Osteocyte (in vitro differentiated cells): ENCODE measurements at regions not wholly inside any gene's neighbourhood (a gene's known extent, or its start where the extent isn't known, plus 50 kb on each side); places are given as distances from the start of the nearest gene placed in this dataset.
A peak's percentile ranks its signal among the peaks of the same experiment; 100 is the strongest.

ENCODE experiments used
- DNase-seq: peaks from one replicate; pipeline ENCODE4 v3.0.0; 2021; ENCODE audit warnings: mixed read lengths; ENCODE audit not compliant: unreplicated experiment; ENCODE audit errors: extremely low spot score
- H3K27ac Mint-ChIP-seq: one replicate; pipeline ENCODE4 v1.8.0; 2021; ENCODE audit warnings: mild to moderate bottlenecking, mixed read lengths; ENCODE audit not compliant: unreplicated experiment
- H3K27me3 Mint-ChIP-seq: one replicate; pipeline ENCODE4 v1.8.0; 2021; ENCODE audit warnings: mixed read lengths; ENCODE audit not compliant: unreplicated experiment
- H3K36me3 Mint-ChIP-seq: one replicate; pipeline ENCODE4 v1.8.0; 2021; ENCODE audit warnings: mixed read lengths; ENCODE audit not compliant: unreplicated experiment
- H3K4me1 Mint-ChIP-seq: one replicate; pipeline ENCODE4 v1.8.0; 2021; ENCODE audit warnings: mixed read lengths; ENCODE audit not compliant: unreplicated experiment
- H3K4me3 Mint-ChIP-seq: one replicate; pipeline ENCODE4 v1.8.0; 2021; ENCODE audit warnings: mild to moderate bottlenecking, moderate library complexity, mixed read lengths; ENCODE audit not compliant: unreplicated experiment
- H3K9me3 Mint-ChIP-seq: one replicate; pipeline ENCODE4 v1.8.0; 2021; ENCODE audit warnings: mixed read lengths; ENCODE audit not compliant: unreplicated experiment
- TF ChIP-seq, protein P1 (sequence below): fragments of 200-600 bp; sonication (generic); IDR thresholded peaks from 2 replicates; pipeline ENCODE4 v1.5.0; 2021; ENCODE audit warnings: antibody characterized with exemption, mild to moderate bottlenecking, moderate library complexity

DNA sequence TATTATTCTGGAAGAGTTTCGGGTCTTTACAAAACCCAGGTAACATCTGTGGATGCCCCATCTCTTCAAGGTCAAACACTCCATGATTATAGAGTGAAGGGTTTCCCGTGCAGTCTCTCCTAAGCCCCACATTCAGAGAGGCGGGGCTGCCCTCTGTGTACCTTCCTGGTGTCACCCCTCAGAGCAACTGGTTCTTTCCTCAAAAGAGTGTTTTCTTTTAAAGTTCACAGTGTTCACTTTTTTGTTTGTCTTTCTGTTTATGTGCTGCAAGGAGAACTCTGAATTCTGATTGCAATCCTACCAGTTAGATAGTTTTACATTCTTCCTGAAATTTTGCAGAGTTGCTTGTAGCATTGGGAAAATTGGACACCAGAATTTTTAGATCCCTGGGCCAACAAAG lies 190.2 kb downstream of the ADAMTS15 start:
- peaks cover 65% of the 10 kb centered on the region for H3K4me1 Mint-ChIP-seq
- H3K4me3 Mint-ChIP-seq = no peak overlapping the region
- DNase-seq = no peak
- H3K9me3 Mint-ChIP-seq = no peaks in the 10 kb centered on the region
- TF ChIP-seq, protein P1, sequence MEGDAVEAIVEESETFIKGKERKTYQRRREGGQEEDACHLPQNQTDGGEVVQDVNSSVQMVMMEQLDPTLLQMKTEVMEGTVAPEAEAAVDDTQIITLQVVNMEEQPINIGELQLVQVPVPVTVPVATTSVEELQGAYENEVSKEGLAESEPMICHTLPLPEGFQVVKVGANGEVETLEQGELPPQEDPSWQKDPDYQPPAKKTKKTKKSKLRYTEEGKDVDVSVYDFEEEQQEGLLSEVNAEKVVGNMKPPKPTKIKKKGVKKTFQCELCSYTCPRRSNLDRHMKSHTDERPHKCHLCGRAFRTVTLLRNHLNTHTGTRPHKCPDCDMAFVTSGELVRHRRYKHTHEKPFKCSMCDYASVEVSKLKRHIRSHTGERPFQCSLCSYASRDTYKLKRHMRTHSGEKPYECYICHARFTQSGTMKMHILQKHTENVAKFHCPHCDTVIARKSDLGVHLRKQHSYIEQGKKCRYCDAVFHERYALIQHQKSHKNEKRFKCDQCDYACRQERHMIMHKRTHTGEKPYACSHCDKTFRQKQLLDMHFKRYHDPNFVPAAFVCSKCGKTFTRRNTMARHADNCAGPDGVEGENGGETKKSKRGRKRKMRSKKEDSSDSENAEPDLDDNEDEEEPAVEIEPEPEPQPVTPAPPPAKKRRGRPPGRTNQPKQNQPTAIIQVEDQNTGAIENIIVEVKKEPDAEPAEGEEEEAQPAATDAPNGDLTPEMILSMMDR = no peak
- H3K27me3 Mint-ChIP-seq = peaks cover 2% of the 10 kb centered on the region
- H3K27ac Mint-ChIP-seq = peak overlapping the region; percentile 73
- no peaks in the 10 kb centered on the region for H3K36me3 Mint-ChIP-seq

DNA sequence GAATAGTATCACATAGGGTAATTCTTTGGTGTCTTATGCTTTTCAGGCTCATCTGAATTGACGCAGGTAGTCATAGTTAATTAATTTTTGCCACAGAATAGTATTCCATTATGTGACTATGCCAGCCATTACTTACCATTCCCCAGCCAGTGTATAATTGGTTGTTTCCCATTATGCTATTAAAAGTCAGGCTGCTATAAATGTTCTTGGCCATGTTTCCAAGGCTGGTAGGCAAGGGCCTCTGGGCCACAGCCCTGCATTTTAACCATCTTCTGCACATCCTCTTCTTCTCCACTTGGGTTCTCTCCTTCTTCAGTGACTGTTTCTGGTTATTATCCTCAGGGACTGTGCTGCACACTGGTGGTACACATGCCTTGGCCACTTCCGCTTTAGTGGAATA lies 190.9 kb downstream of the ADAMTS15 start:
- Mint-ChIP-seq H3K9me3 (no peaks in the 10 kb centered on the region), H3K27me3 (peaks cover 2% of the 10 kb centered on the region), H3K4me1 (peaks cover 57% of the 10 kb centered on the region), H3K27ac (no peak overlapping the region), H3K36me3 (no peaks in the 10 kb centered on the region), H3K4me3 (no peak overlapping the region)
- no peak for DNase-seq
- TF ChIP-seq, protein P1 = no peak

DNA sequence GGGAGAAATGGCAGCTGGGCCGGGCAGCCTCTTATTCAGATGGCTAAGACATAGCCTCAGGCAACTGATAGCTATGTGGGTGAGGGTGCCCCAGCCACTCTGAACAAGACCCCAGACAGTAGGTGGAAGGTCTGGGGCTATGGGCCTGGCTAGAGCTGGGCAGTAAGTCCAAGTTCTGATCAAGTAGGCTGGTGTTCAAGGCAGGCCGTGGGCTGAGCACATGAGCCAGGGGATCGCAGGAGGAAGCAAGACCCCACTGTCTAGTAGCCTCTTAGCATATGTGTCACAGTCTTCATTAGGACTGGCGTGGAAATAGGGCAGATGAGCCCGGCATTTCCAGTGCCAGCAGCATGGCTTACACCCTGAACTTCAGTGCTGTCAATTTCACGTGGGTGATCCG lies 192.1 kb downstream of the ADAMTS15 start:
- Mint-ChIP-seq H3K4me1 (peaks cover 46% of the 10 kb centered on the region), H3K27ac (no peak overlapping the region), H3K4me3 (no peak overlapping the region), H3K36me3 (no peaks in the 10 kb centered on the region), H3K9me3 (no peaks in the 10 kb centered on the region), H3K27me3 (peaks cover 2% of the 10 kb centered on the region)
- TF ChIP-seq, protein P1 = no peak
- DNase-seq = no peak

DNA sequence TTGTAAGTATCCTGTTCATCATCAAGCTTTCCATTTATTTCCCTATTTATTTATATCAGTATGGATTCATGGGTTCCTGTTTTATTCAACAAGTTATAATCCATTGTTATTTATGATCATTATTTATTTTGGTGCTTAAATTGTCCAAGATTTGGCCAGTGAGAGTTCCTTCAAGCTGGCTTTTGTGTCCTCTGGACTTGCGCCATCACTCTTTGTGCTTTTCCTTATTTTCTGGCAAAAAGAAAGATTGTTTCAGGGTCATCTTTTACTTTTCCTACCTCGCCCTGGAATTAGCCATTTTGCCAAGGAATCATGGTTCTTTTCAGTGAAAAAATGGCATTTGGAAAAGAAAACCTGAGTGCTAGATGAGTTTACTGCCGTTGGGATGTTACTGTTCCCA lies 193.4 kb downstream of the ADAMTS15 start:
- Mint-ChIP-seq H3K27me3 (peaks cover 2% of the 10 kb centered on the region), H3K27ac (no peak overlapping the region), H3K36me3 (no peaks in the 10 kb centered on the region), H3K4me1 (peaks cover 32% of the 10 kb centered on the region), H3K9me3 (no peaks in the 10 kb centered on the region), H3K4me3 (no peak overlapping the region)
- DNase-seq = no peak
- TF ChIP-seq, protein P1 = no peak

DNA sequence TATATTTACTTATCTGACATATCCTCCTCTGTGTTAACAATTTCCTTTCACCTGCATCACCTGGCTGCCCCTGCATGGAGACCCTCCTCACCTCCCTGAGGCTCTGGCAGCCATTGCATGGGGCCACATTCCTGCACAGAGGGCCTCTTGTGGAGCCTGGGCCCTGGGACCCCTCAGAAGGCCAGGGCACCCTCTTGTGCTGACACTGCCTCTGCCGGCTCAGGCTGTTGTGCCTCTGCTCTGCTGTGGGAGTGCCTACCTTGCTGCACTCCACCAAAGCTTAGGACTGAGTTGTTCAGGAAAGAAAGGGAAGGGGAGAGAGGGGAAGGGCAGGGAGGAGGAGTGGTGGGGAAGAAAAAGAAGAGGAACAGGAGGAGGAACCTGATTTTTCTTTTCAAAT lies 194.5 kb downstream of the ADAMTS15 start:
- Mint-ChIP-seq H3K36me3 (no peaks in the 10 kb centered on the region), H3K27me3 (peaks cover 2% of the 10 kb centered on the region), H3K27ac (no peak overlapping the region), H3K4me3 (no peak overlapping the region), H3K9me3 (no peaks in the 10 kb centered on the region), H3K4me1 (peaks cover 26% of the 10 kb centered on the region)
- TF ChIP-seq, protein P1 = no peak
- no peak for DNase-seq
